ENCODE measurements at regions not wholly inside any gene's neighbourhood (a gene's known extent, or its start where the extent isn't known, plus 50 kb on each side); places are given as distances from the start of the nearest gene placed in this dataset.
A peak's percentile ranks its signal among the peaks of the same experiment; 100 is the strongest.

GRCh38 chr2:70388128-70388527 is 86.3 kb upstream of the FAM136A start:
- intact Hi-C loops (cut with micrococcal nuclease): no loop called here
- H3K79me2 ChIP-seq (ENCODE audit: low read length): no peaks in the 10 kb centered on the region
- DNase-seq: peak; percentile 96
- TF ChIP-seq EZH2phosphoT487 (IDR thresholded peaks at IDR 0.05; ENCODE audit: borderline replicate concordance, low read length): no peak
- no peak for TF ChIP-seq CTCF (conservative IDR thresholded peaks at IDR 0.05; ENCODE audit: low read depth, low read length)
- TF ChIP-seq EZH2 (IDR thresholded peaks at IDR 0.05; ENCODE audit: low read length, unreplicated experiment): no peak
- H3F3A ChIP-seq (ENCODE audit: low read length, unreplicated experiment): peaks cover 5% of the 10 kb centered on the region
- H3K27me3 ChIP-seq (ENCODE audit: low read length): no peaks in the 10 kb centered on the region
- no peak overlapping the region for H2AFZ ChIP-seq (ENCODE audit: low read length)
- H4K20me1 ChIP-seq (ENCODE audit: low read length): no peaks in the 10 kb centered on the region
- ChIA-PET POLR2A (ENCODE audit: unreplicated experiment) (no interaction called here), CTCF (interaction anchor here (1.3 kb wide), 1 partner anchor 84 kb away, joined by 4 read pairs; no protein-coding TSS in a partner anchor)
- H3K36me3 ChIP-seq (ENCODE audit: low read depth, low read length): no peaks in the 10 kb centered on the region
- H3K4me3 ChIP-seq (ENCODE audit: low read length): no peak overlapping the region
- no peaks in the 10 kb centered on the region for H3K9me2 ChIP-seq (replicated peaks; ENCODE audit: low read length)
- peak overlapping the region; percentile 87 for H3K27ac ChIP-seq (ENCODE audit: low read length)
- ATAC-seq: peak; percentile 95
- peak overlapping the region; percentile 60 for H3K4me2 ChIP-seq (ENCODE audit: low read length)
- no peaks in the 10 kb centered on the region for H3K9me3 ChIP-seq (ENCODE audit: low read length)
- no TSS peak for BruUV-seq (replicated peaks)
- H3K9ac ChIP-seq (ENCODE audit: low read length): 0 out of 2 replicates have a peak overlapping the region, but pooled peaks have one; percentile 11
- H3K4me1 ChIP-seq (ENCODE audit: insufficient read depth, low read length): peaks cover 30% of the 10 kb centered on the region

- POLR2A ChIA-PET (ENCODE audit: unreplicated experiment): interaction anchor here (0.5 kb wide), 1 partner anchor 31 kb away, joined by 3 read pairs; no protein-coding TSS in a partner anchor
- CTCF ChIA-PET: no interaction called here
- Histone ChIP-seq H3K9me3 (ENCODE audit: low read length) (no peaks in the 10 kb centered on the region), H3K9me2 (replicated peaks; ENCODE audit: low read length) (no peaks in the 10 kb centered on the region), H3K4me2 (ENCODE audit: low read length) (no peak overlapping the region), H3F3A (ENCODE audit: low read length, unreplicated experiment) (peaks cover 5% of the 10 kb centered on the region), H3K36me3 (ENCODE audit: low read depth, low read length) (no peaks in the 10 kb centered on the region), H2AFZ (ENCODE audit: low read length) (no peak overlapping the region), H3K4me3 (ENCODE audit: low read length) (no peak overlapping the region), H3K79me2 (ENCODE audit: low read length) (no peaks in the 10 kb centered on the region), H3K27me3 (ENCODE audit: low read length) (no peaks in the 10 kb centered on the region), H4K20me1 (ENCODE audit: low read length) (no peaks in the 10 kb centered on the region), H3K9ac (ENCODE audit: low read length) (no peak overlapping the region), H3K27ac (ENCODE audit: low read length) (no peak overlapping the region), H3K4me1 (ENCODE audit: insufficient read depth, low read length) (peaks cover 46% of the 10 kb centered on the region)
- ATAC-seq (no peak), DNase-seq (peak; percentile 24)
- no TSS peak for BruUV-seq (replicated peaks)
- intact Hi-C loops (cut with micrococcal nuclease): no loop called here
- TF ChIP-seq EZH2phosphoT487 (IDR thresholded peaks at IDR 0.05; ENCODE audit: borderline replicate concordance, low read length) (no peak), CTCF (conservative IDR thresholded peaks at IDR 0.05; ENCODE audit: low read depth, low read length) (no peak), EZH2 (IDR thresholded peaks at IDR 0.05; ENCODE audit: low read length, unreplicated experiment) (no peak)
These were observed 84.2 kb upstream of the FAM136A start for GRCh38 chr2:70385966-70386595.

- ChIA-PET CTCF (no interaction called here), POLR2A (ENCODE audit: unreplicated experiment) (no interaction called here)
- Histone ChIP-seq H2AFZ (ENCODE audit: low read length) (no peak overlapping the region), H3K9me3 (ENCODE audit: low read length) (no peaks in the 10 kb centered on the region), H3K4me2 (ENCODE audit: low read length) (no peak overlapping the region), H3K9me2 (replicated peaks; ENCODE audit: low read length) (no peaks in the 10 kb centered on the region), H3K27me3 (ENCODE audit: low read length) (no peaks in the 10 kb centered on the region), H3K4me3 (ENCODE audit: low read length) (no peak overlapping the region), H3F3A (ENCODE audit: low read length, unreplicated experiment) (peaks cover 5% of the 10 kb centered on the region), H3K27ac (ENCODE audit: low read length) (no peak overlapping the region), H4K20me1 (ENCODE audit: low read length) (no peaks in the 10 kb centered on the region), H3K9ac (ENCODE audit: low read length) (no peak overlapping the region), H3K4me1 (ENCODE audit: insufficient read depth, low read length) (peaks cover 50% of the 10 kb centered on the region), H3K79me2 (ENCODE audit: low read length) (no peaks in the 10 kb centered on the region), H3K36me3 (ENCODE audit: low read depth, low read length) (no peaks in the 10 kb centered on the region)
- TF ChIP-seq EZH2phosphoT487 (IDR thresholded peaks at IDR 0.05; ENCODE audit: borderline replicate concordance, low read length) (no peak), EZH2 (IDR thresholded peaks at IDR 0.05; ENCODE audit: low read length, unreplicated experiment) (no peak), CTCF (conservative IDR thresholded peaks at IDR 0.05; ENCODE audit: low read depth, low read length) (no peak)
- DNase-seq (no peak), ATAC-seq (no peak)
- intact Hi-C loops (cut with micrococcal nuclease): no loop called here
- BruUV-seq (replicated peaks): no TSS peak
These were observed 83.3 kb upstream of the FAM136A start for GRCh38 chr2:70385204-70385603.

All from PC-3 (cell line).